A549 (cell line): ENCODE measurements at regions not wholly inside any gene's neighbourhood (a gene's known extent, or its start where the extent isn't known, plus 50 kb on each side); places are given as distances from the start of the nearest gene placed in this dataset.

ENCODE experiments used
- ATAC-seq, 2 experiments: fragments of 200-7000 bp in 1 of 2; fragments of >200 bp in 1 of 2; cut with Nextera tagmentation in 1 of 2; cut with Tn5 transposase in 1 of 2; 3 replicates each; pipeline versions ENCODE4 v1.8.0 to v1.9.1; 2018 to 2020; ENCODE audit warnings: mild to moderate bottlenecking in 1 of 2, moderate library complexity in 1 of 2
- CTCF ChIA-PET: fragments of 300-600 bp; sonication (Branson Sonifier 250); formaldehyde crosslinking; extraction: SDS; loops from one replicate; lab custom pipeline; 2021; ENCODE audit warnings: antibody characterized with exemption, inconsistent platforms; lab: Yijun Ruan, JAX
- POLR2A ChIA-PET: fragments of 350-600 bp; formaldehyde crosslinking; extraction: SDS; loops from one replicate; lab custom pipeline; 2021; ENCODE audit warnings: antibody characterized with exemption, inconsistent platforms; lab: Yijun Ruan, JAX
- DNase-seq, 2 experiments: peaks; one replicate each; pipeline versions ENCODE4 v3.0.0 to v3.0.0-alpha.2; 2011 to 2016; ENCODE audit warnings: low read depth in 1 of 2, low spot score in 1 of 2
- FAIRE-seq: peaks from 2 replicates; lab custom pipeline; 2011; peaks lifted over from hg19 to GRCh38; lab: Jason Lieb, UNC
- H3K27ac ChIP-seq, 2 experiments: fragments of >200 bp; sonication (Bioruptor Twin); formaldehyde crosslinking; 3 replicates each; pipeline ENCODE4 v1.5.1; 2016 to 2017
- H3K4me1 ChIP-seq: fragments of >200 bp; sonication (Bioruptor Twin); formaldehyde crosslinking; 3 replicates; pipeline ENCODE4 v1.6.1; 2016
- H3K4me2 ChIP-seq: fragments of >200 bp; sonication (Bioruptor Twin); formaldehyde crosslinking; 3 replicates; pipeline ENCODE4 v1.6.1; 2016
- H3K4me3 ChIP-seq: fragments of >200 bp; sonication (Bioruptor Twin); formaldehyde crosslinking; 3 replicates; pipeline ENCODE4 v1.5.1; 2016
- H3K9me3 ChIP-seq: fragments of >200 bp; sonication (Bioruptor Twin); formaldehyde crosslinking; 3 replicates; pipeline ENCODE4 v1.6.1; 2016
- BHLHE40 ChIP-seq: IDR thresholded peaks from 2 replicates; pipeline ENCODE4 v1.6.1; 2012; ENCODE audit warnings: low read depth, low read length, inconsistent platforms
- FOSL2 ChIP-seq, 2 experiments: fragments of 450-650 bp in 1 of 2; fragments of >200 bp in 1 of 2; sonication (Bioruptor Twin) in 1 of 2; formaldehyde crosslinking; IDR thresholded peaks; 2 replicates each; pipeline versions ENCODE4 v1.5.0 to v1.6.1; 2016 to 2020; ENCODE audit warnings: mild to moderate bottlenecking in 1 of 2, moderate library complexity in 1 of 2
- GATA3 ChIP-seq: IDR thresholded peaks from 2 replicates; pipeline ENCODE4 v1.6.1; 2012; ENCODE audit warnings: borderline replicate concordance
- HOXA7 ChIP-seq: fragments of 250-450 bp; sonication (Bioruptor Pico); IDR thresholded peaks from 2 replicates; pipeline ENCODE4 v1.5.0; 2020; ENCODE audit warnings: mild to moderate bottlenecking, moderate library complexity
- HOXB13 ChIP-seq: fragments of 250-450 bp; sonication (Bioruptor Pico); IDR thresholded peaks from 2 replicates; pipeline ENCODE4 v1.5.0; 2020; ENCODE audit warnings: low read depth, mild to moderate bottlenecking, moderate library complexity
- JUNB ChIP-seq: fragments of >200 bp; sonication (Bioruptor Twin); formaldehyde crosslinking; IDR thresholded peaks from 2 replicates; pipeline ENCODE4 v1.6.1; 2016
- KDM1A ChIP-seq: fragments of 200-600 bp; sonication (generic); IDR thresholded peaks from 2 replicates; pipeline ENCODE4 v1.6.1; 2016; ENCODE audit warnings: low read depth, mild to moderate bottlenecking
- NFE2L2 ChIP-seq: fragments of 150-350 bp; conservative IDR thresholded peaks from 2 replicates; pipeline ENCODE4 v1.6.1; 2014; ENCODE audit warnings: low read length
- PHF8 ChIP-seq: fragments of 200-600 bp; sonication (generic); IDR thresholded peaks from 2 replicates; pipeline ENCODE4 v1.6.1; 2016; ENCODE audit warnings: low read depth, mild to moderate bottlenecking, antibody characterized with exemption, moderate library complexity, borderline replicate concordance
- POLR2AphosphoS2 ChIP-seq: conservative IDR thresholded peaks from 2 replicates; pipeline ENCODE4 v1.6.1; 2012; ENCODE audit warnings: low read length, improper control_type of control experiment, inconsistent platforms
- RCOR1 ChIP-seq: fragments of 150-350 bp; IDR thresholded peaks from 2 replicates; pipeline ENCODE4 v1.6.1; 2014; ENCODE audit warnings: antibody characterized with exemption, low read length, low read depth
- RFX5 ChIP-seq: fragments of 450-650 bp; IDR thresholded peaks from 2 replicates; pipeline ENCODE4 v1.7.1; 2014; ENCODE audit warnings: antibody characterized with exemption, mild to moderate bottlenecking, moderate library complexity
- RNF2 ChIP-seq: fragments of 200-600 bp; sonication (generic); IDR thresholded peaks from 2 replicates; pipeline ENCODE4 v1.6.1; 2016; ENCODE audit warnings: low read depth, mild to moderate bottlenecking, antibody characterized with exemption, moderate library complexity, borderline replicate concordance
- TFCP2L1 ChIP-seq: fragments of 250-450 bp; sonication (Bioruptor Pico); IDR thresholded peaks from 2 replicates; pipeline ENCODE4 v1.5.0; 2021; ENCODE audit warnings: mild to moderate bottlenecking
- TP53 ChIP-seq: fragments of 250-450 bp; sonication (Bioruptor Pico); IDR thresholded peaks from 2 replicates; pipeline ENCODE4 v1.5.0; 2021; ENCODE audit warnings: mild to moderate bottlenecking, moderate library complexity
- ZFP36 ChIP-seq: fragments of 450-650 bp; IDR thresholded peaks from 2 replicates; pipeline ENCODE4 v1.6.1; 2014; ENCODE audit warnings: borderline replicate concordance; ENCODE audit not compliant: partially characterized antibody
- ZSCAN20 ChIP-seq: fragments of 250-450 bp; sonication (Bioruptor Pico); IDR thresholded peaks from 2 replicates; pipeline ENCODE4 v1.8.0; 2022; ENCODE audit warnings: mild to moderate bottlenecking, moderate library complexity
- WGBS: methylation state at CpG from one replicate; pipeline ENCODE4 v1.1.6; 2017; ENCODE audit errors: missing lambda C conversion rate; 5-methylcytosine and 5-hydroxymethylcytosine counted together
- TF ChIP-seq, protein P1 (sequence below): fragments of 250-450 bp; sonication (Bioruptor Pico); IDR thresholded peaks from 2 replicates; pipeline ENCODE4 v1.5.0; 2021; ENCODE audit warnings: mild to moderate bottlenecking, moderate library complexity, borderline replicate concordance
- TF ChIP-seq, protein P2 (sequence below): IDR thresholded peaks from 2 replicates; pipeline ENCODE4 v1.6.1; 2012
- TF ChIP-seq, protein P3 (sequence below): fragments of >200 bp; sonication (Bioruptor Twin); formaldehyde crosslinking; IDR thresholded peaks from 3 replicates; pipeline ENCODE4 v1.6.1; 2016
- TF ChIP-seq, protein P4 (sequence below): fragments of 250-450 bp; sonication (Bioruptor Pico); IDR thresholded peaks from 2 replicates; pipeline ENCODE4 v1.5.0; 2020; ENCODE audit warnings: low read depth, mild to moderate bottlenecking, moderate library complexity
- TF ChIP-seq, protein P5 (sequence below): IDR thresholded peaks from 2 replicates; pipeline ENCODE4 v1.6.1; 2012
- TF ChIP-seq, protein P6 (sequence below): fragments of 150-350 bp; IDR thresholded peaks from 2 replicates; pipeline ENCODE4 v1.6.1; 2014; ENCODE audit warnings: low read depth, mild to moderate bottlenecking, low read length

DNA sequence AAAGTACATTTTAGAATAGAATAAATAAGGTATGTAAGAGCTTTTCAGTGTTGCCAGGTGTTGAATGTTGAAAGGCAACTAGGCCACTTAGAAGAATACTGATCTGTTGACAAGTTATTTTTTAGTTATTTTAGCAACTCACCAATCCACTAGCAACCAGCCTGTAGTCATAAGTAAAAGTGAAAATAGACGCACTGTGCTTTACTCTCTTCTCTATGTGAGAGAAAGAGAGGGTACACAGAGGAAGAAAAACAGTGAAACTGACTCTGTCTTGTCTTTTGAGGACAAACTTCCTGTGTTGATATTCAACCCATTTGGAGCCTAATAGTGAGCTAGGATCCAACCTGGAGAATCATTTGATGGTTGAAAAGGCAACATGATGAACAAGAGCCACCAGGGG is 327.1 kb upstream of the GOLIM4 start:
- Histone ChIP-seq H3K9me3 (no peaks in the 10 kb centered on the region), H3K4me2 (no peak overlapping the region)
- no peak for TF ChIP-seq RFX5
- no peak for TF ChIP-seq FOSL2 (IDR thresholded peaks at IDR 0.05)
- no peak for TF ChIP-seq FOSL2 (CRISPR knock-in tag; IDR thresholded peaks at IDR 0.05)
- TF ChIP-seq HOXB13 (CRISPR knock-in tag) = no peak
- TF ChIP-seq, protein P1, sequence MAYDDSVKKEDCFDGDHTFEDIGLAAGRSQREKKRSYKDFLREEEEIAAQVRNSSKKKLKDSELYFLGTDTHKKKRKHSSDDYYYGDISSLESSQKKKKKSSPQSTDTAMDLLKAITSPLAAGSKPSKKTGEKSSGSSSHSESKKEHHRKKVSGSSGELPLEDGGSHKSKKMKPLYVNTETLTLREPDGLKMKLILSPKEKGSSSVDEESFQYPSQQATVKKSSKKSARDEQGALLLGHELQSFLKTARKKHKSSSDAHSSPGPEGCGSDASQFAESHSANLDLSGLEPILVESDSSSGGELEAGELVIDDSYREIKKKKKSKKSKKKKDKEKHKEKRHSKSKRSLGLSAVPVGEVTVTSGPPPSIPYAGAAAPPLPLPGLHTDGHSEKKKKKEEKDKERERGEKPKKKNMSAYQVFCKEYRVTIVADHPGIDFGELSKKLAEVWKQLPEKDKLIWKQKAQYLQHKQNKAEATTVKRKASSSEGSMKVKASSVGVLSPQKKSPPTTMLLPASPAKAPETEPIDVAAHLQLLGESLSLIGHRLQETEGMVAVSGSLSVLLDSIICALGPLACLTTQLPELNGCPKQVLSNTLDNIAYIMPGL = no peak
- no peak for TF ChIP-seq NFE2L2
- no peak for TF ChIP-seq KDM1A
- TF ChIP-seq POLR2AphosphoS2 = no peak
- no peak for TF ChIP-seq RCOR1
- TF ChIP-seq, protein P2, sequence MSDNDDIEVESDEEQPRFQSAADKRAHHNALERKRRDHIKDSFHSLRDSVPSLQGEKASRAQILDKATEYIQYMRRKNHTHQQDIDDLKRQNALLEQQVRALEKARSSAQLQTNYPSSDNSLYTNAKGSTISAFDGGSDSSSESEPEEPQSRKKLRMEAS = no peak
- no peak for TF ChIP-seq BHLHE40
- no peak for TF ChIP-seq PHF8
- no peak for TF ChIP-seq HOXA7
- no peak for TF ChIP-seq GATA3
- no peak for TF ChIP-seq ZSCAN20 (CRISPR knock-in tag)
- TF ChIP-seq, protein P3, sequence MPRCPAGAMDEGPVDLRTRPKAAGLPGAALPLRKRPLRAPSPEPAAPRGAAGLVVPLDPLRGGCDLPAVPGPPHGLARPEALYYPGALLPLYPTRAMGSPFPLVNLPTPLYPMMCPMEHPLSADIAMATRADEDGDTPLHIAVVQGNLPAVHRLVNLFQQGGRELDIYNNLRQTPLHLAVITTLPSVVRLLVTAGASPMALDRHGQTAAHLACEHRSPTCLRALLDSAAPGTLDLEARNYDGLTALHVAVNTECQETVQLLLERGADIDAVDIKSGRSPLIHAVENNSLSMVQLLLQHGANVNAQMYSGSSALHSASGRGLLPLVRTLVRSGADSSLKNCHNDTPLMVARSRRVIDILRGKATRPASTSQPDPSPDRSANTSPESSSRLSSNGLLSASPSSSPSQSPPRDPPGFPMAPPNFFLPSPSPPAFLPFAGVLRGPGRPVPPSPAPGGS = no peak
- TF ChIP-seq, protein P4, sequence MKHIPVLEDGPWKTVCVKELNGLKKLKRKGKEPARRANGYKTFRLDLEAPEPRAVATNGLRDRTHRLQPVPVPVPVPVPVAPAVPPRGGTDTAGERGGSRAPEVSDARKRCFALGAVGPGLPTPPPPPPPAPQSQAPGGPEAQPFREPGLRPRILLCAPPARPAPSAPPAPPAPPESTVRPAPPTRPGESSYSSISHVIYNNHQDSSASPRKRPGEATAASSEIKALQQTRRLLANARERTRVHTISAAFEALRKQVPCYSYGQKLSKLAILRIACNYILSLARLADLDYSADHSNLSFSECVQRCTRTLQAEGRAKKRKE = no peak
- TF ChIP-seq ZFP36 = no peak
- TF ChIP-seq, all 56 proteins: peak for 0
- no peak for FAIRE-seq
- no peaks in the 10 kb centered on the region for H3K4me1 ChIP-seq
- 10% methylated on average over 1 of the region's 1 CpG for WGBS
- CTCF ChIA-PET = no interaction called here
- no peak for DNase-seq
- H3K27ac ChIP-seq = no peak overlapping the region
- POLR2A ChIA-PET = no interaction called here
- H3K4me3 ChIP-seq = no peak overlapping the region
- no peak for ATAC-seq

DNA sequence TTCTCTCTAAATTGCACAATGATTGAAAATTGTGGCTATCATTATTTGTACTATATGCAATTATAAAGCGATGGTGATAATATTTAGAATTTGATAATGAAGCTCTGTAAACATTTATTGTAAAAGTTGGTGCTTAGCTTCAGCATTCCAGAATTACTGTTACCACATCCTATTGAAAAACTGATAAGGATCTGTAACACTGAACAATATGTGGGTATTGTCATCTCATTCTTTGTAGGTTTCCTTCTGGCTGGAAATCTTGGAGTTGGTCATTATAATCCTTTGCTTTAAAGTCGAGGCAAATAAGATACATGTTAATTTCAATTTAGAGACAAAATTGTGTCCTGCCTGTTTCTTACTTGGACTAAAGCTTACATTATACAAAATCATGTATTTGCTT is 323.4 kb upstream of the GOLIM4 start:
- 14% methylated on average over 2 of the region's 2 CpGs for WGBS
- POLR2A ChIA-PET = no interaction called here
- no peaks in the 10 kb centered on the region for H3K4me1 ChIP-seq
- H3K4me3 ChIP-seq = no peak overlapping the region
- FAIRE-seq = no peak
- TF ChIP-seq, protein P5, sequence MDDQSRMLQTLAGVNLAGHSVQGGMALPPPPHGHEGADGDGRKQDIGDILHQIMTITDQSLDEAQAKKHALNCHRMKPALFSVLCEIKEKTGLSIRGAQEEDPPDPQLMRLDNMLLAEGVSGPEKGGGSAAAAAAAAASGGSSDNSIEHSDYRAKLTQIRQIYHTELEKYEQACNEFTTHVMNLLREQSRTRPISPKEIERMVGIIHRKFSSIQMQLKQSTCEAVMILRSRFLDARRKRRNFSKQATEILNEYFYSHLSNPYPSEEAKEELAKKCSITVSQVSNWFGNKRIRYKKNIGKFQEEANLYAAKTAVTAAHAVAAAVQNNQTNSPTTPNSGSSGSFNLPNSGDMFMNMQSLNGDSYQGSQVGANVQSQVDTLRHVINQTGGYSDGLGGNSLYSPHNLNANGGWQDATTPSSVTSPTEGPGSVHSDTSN = no peak
- no peak for TF ChIP-seq TP53 (CRISPR knock-in tag)
- no peak for TF ChIP-seq POLR2AphosphoS2
- TF ChIP-seq RNF2 = no peak
- TF ChIP-seq TFCP2L1 (CRISPR knock-in tag) = no peak
- no peak for TF ChIP-seq KDM1A
- TF ChIP-seq JUNB = no peak
- TF ChIP-seq, protein P6, sequence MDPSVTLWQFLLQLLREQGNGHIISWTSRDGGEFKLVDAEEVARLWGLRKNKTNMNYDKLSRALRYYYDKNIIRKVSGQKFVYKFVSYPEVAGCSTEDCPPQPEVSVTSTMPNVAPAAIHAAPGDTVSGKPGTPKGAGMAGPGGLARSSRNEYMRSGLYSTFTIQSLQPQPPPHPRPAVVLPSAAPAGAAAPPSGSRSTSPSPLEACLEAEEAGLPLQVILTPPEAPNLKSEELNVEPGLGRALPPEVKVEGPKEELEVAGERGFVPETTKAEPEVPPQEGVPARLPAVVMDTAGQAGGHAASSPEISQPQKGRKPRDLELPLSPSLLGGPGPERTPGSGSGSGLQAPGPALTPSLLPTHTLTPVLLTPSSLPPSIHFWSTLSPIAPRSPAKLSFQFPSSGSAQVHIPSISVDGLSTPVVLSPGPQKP = no peak
- TF ChIP-seq, all 56 proteins: peak for 0
- Histone ChIP-seq H3K27ac (no peak overlapping the region), H3K4me2 (no peak overlapping the region), H3K9me3 (no peaks in the 10 kb centered on the region)
- CTCF ChIA-PET = no interaction called here
- DNase-seq (no peak), ATAC-seq (no peak)
